GM19455 (cell line): ENCODE measurements at regions not wholly inside any gene's neighbourhood (a gene's known extent, or its start where the extent isn't known, plus 50 kb on each side); places are given as distances from the start of the nearest gene placed in this dataset.

Source experiments
- ATAC-seq: cut with Tn5 transposase; IDR thresholded peaks from one replicate; pipeline ENCODE4 v1.9.1; 2021; ENCODE audit not compliant: unreplicated experiment

DNA sequence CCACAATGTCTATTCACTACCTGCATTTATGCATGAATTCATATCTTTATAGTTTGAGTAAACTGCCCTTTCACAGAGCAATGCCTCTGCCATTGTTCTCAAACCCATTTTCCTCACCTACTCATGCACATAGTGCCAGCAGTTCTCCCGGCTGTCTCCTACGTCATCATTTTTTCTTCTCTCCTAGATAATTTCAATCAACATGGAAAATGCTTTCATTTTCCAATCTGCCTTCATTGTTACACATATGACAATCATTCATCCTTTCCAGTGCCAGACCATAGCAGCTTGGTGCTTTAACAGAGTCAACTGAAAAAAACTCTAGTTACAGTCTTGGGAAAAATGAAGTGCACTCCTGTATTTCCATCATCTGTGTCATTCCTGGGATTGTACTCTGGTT is 514.8 kb upstream of the CTNND2 start:
- no peak for ATAC-seq

- no peak for ATAC-seq
Measured at GRCh38 chr5:12413585-12413984, 509.3 kb upstream of the CTNND2 start.

DNA sequence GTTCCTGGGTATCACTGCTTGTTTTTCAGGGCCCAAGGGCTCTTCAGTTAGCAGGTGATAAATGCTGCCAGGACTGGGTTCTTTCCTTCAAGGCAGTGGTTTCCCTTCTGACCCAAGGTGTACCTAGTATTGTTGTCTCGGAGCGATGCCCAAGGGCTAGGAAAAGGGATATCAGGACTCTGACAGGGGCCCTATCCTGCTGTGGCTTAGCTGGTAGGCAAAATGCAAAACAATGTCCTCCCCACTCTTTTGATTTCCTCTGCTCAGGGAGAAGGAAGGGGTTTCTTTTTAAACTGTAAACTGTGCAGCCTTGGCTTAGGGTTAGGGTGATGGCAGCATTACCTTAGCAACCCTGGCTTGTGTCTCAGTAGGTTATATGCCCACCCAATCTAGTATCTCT is 508.8 kb upstream of the CTNND2 start:
- no peak for ATAC-seq

- no peak for ATAC-seq
Measured at GRCh38 chr5:12399868-12400267, 495.6 kb upstream of the CTNND2 start.

DNA sequence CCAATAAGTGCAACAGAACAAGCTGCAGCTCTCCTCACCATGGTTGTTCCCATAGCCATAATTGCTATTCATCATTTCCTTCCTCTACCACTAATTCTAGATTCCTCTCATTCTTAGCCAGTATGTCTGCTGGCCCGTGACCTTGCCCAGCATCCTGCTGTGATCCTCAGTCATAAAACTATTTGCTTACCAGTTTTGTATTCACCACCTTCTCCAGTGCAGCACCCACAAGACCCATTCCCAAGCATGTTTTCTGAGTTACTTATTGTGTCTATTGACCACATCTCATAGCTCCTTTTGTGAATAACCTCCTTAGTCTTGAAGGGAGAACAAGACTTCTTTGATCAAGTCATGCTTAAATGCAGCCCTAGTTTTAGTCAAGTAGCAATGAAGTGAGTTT is 488.0 kb upstream of the CTNND2 start:
- ATAC-seq, result no peak

GRCh38 chr5:12385095-12385494 is 480.8 kb upstream of the CTNND2 start:
- no peak for ATAC-seq

GRCh38 chr5:12384005-12384404 is 479.8 kb upstream of the CTNND2 start:
- no peak for ATAC-seq

- no peak for ATAC-seq
Measured at GRCh38 chr5:12367973-12368372, 463.7 kb upstream of the CTNND2 start.

DNA sequence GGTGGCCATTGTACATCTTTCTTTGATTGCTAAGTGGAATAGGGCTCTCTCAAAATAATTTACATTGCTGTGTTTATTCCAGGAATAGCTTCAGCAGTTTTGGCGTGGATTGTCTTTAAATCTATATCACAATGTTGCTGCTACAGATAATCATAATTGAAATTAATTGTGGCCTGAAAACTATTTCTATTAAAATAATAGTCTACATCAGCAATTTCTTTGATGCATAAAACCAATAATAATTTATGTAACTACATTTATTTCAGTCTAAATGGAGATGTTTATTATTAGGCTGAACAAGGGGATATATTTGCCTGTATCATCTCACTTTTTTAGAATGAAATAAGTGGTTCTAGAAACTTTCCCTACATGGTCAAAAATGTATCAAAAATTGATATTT is 456.0 kb upstream of the CTNND2 start:
- ATAC-seq, result no peak

- ATAC-seq, result no peak
Measured at GRCh38 chr5:12358371-12359090, 454.3 kb upstream of the CTNND2 start.

DNA sequence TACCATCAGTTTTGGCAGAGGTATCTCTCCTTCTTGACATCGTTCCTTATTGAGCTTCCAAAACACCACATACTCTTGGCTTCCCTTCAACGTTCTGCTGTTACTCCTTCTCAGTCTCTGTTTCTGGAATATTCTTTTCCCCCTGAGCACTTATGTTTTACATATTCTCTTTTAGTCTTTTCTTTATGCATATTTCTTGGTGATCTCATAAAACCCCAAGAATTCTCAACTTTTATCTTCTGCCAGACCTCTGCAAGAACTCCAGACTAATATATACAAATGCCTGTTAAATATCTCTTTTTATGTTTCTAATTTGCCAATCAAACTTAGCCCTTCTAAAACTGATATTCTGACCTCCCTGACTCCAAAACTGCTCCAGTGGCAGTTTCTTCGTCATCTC is 453.4 kb upstream of the CTNND2 start:
- no peak for ATAC-seq

DNA sequence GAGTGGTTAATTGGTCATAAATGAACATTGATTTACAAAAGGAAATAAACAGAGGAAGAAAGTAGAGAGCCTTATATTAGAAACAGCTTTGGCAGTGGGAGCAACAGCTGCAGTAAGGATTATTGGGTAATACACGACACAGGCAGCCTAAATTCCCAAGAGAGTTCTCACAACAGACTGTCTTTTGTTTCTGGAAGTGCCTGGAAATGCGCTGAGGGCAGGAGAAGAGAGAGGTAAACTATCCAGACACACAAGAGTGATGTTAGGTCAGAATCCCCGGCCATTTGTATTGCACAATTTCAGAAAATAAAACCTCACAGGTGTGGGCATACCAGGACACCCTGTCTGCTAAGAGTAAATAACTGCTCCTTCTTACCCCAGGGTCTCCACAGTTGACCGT is 450.4 kb upstream of the CTNND2 start:
- no peak for ATAC-seq

DNA sequence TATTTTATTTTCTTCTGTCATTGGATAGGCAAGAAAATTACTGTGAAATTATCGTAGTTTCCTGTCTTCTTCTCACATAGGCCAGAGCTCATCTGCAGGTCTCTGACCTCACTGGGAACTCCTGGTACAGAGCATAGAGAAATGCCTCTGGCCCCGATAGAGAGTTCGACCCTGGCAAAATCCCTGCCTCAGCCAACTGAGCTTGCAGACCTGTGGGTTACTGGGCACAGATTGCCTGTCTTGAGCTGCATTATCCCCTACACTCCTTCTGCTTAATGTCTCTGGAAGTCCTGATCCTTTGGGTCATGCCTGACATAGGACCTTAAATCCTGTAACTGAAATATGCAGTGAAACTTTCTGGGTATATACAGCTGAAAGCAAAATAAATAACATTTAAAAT is 439.3 kb upstream of the CTNND2 start:
- no peak for ATAC-seq

- no peak for ATAC-seq
Measured at GRCh38 chr5:12335938-12336337, 431.7 kb upstream of the CTNND2 start.

DNA sequence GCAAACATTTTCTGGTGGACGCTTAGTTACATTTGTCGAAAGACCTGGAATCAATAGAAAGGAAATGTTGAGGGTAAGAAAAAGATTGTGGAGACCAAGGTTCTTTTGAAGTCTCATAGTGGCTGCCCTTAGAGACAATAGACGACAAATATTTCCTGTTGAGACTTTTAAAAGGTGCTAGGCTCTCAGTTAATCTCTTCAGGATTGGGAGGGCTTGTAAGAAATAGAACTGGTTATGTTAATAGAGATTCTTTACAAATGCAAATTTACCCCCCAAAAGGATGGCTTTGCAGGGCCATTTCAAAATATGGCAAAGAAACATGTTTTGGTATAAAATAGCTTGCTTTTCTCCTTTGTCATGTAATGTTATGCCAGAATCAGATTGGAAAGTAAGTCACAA is 428.2 kb upstream of the CTNND2 start:
- ATAC-seq, result no peak

DNA sequence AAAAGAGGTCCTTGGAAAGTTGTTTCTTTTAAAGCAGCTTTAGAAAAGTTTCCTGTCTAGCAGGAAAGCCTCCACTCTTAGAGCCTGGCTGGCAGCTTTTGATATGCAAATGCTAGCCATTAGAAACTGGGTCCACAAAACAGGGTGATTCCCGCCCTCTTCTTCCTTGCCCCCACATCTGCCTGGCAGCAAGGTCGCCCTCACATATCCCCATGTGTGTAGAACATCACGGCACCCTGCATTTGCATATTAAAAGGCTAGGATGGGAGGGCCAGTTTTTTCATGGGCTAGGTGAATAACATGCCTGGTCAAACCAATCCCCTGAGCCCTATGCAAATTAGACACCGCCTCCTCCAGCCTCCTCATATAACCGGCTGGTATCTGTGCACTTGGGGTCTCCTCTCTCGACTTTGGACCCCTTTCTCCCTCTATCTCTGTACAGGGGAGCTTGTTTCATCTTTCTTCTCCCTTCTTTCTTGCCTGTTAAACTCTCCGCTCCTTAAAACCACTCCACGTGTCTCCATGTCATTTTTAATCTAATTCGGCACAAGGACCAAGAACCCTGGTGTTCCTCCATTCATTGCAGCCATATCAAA is 426.8 kb upstream of the CTNND2 start:
- ATAC-seq, result no peak

- no peak for ATAC-seq
Measured at GRCh38 chr5:12330381-12330780, 426.1 kb upstream of the CTNND2 start.

DNA sequence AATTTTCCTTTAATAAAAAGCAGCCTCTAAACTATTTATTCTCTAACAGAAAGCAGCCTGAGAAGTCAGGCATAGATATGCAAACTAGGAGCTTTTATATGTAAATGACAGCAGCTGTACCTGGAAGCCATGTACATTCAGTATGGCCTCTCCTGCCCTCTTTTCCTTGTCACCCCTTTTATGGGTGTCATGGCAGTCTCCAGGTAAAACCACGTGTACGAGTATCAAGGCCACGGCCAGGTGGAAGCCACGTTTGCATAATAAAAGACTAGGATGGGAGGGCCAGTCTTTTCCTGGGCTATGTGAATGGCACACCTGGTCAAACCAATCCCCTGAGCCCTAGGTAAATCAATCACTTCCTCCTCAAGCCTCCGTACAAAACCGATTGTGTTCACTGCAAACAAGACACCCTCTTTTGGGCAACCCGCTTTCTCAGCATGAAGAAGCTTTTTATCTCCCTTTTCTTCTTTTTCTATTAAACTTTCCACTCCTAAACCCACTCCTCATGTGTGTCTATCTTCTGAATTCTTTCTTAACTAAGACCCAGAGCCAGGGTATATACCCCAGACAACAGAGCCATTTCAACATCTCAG is 419.5 kb upstream of the CTNND2 start:
- ATAC-seq, result no peak

DNA sequence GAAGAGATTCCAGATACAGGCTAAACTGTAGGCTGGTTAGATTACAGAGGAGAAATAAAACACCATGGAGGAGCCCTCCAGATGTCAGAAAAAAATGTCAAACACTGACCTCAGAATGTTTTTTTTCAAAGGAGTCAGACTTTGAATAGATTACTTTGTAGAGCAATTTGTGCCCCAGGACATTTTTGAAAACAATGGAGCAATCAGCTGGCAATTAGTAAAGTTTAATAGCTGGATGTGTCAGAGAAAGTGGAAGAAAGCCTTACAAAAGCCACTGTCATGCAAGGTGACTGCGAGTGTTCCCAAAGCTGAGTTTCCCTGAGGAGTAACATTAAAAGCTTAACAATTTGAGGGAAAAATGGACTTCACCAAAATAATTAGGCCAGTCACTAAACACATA is 417.8 kb upstream of the CTNND2 start:
- no peak for ATAC-seq

- no peak for ATAC-seq
Measured at GRCh38 chr5:12320331-12320730, 416.1 kb upstream of the CTNND2 start.

DNA sequence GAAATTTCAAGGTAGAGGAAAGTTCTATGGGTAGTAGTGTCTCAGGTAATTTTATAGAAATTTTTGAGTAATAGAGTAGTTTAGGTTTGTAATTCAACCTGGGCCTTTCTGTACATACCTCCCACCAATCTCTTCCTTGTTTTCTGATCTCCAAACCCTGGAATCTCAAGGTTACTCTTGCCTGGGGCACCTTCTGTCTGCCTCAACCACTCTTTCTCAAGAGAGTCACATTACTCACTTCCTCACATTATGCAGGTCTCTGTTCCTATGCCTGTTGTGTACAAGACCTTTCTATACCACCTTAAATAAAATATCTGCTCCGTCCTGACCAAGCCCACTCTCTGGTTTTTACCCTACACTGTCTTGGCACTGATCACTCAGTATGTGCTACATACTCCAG is 412.6 kb upstream of the CTNND2 start:
- no peak for ATAC-seq

GRCh38 chr5:12315461-12315860 is 411.2 kb upstream of the CTNND2 start:
- no peak for ATAC-seq

GRCh38 chr5:12313602-12314001 is 409.4 kb upstream of the CTNND2 start:
- no peak for ATAC-seq
